CD14-positive monocyte (primary cell): ENCODE measurements at regions not wholly inside any gene's neighbourhood (a gene's known extent, or its start where the extent isn't known, plus 50 kb on each side); places are given as distances from the start of the nearest gene placed in this dataset.
A peak's percentile ranks its signal among the peaks of the same experiment; 100 is the strongest.
"Not testable (repeated sequence)": the region's sequence is repeated elsewhere in the genome, so short reads cannot be mapped to it uniquely, and the experiment has no call there.

Experiments used
- DNase-seq, 3 donors: peaks; one replicate each; pipeline ENCODE4 v3.0.0-alpha.2; 2011 to 2022
- H2AFZ ChIP-seq: 2 replicates; pipeline ENCODE4 v1.6.0; 2012; ENCODE audit warnings: mild to moderate bottlenecking, low read depth, low read length, inconsistent platforms; ENCODE audit not compliant: insufficient read depth, poor library complexity, severe bottlenecking
- H3K27ac ChIP-seq, 2 donors: 1 replicate in 1 of 2; 2 replicates in 1 of 2; pipeline ENCODE4 v1.5.1; 2012 to 2013; ENCODE audit warnings: low read length in 2 of 2, control low read depth in 1 of 2, inconsistent platforms in 1 of 2, low read depth in 1 of 2, mild to moderate bottlenecking in 1 of 2
- H3K27me3 ChIP-seq, 2 donors: one replicate each; pipeline versions ENCODE4 v1.6.0 to v1.6.1; 2011 to 2013; ENCODE audit warnings: low read length in 2 of 2; ENCODE audit not compliant: control insufficient read depth in 2 of 2, insufficient read depth in 2 of 2
- H3K36me3 ChIP-seq, 2 donors: replicated peaks in 1 of 2; 1 replicate in 1 of 2; 2 replicates in 1 of 2; pipeline versions ENCODE4 v1.5.1 to v1.6.1; 2012 to 2013; ENCODE audit warnings: low read length in 2 of 2, control low read depth in 1 of 2, inconsistent platforms in 1 of 2, mild to moderate bottlenecking in 1 of 2; ENCODE audit not compliant: insufficient read depth in 2 of 2, control insufficient read depth in 1 of 2
- H3K4me1 ChIP-seq, 2 donors: 1 replicate in 1 of 2; 2 replicates in 1 of 2; pipeline versions ENCODE4 v1.5.1 to v1.6.1; 2012 to 2013; ENCODE audit warnings: low read length in 2 of 2, control low read depth in 1 of 2, inconsistent platforms in 1 of 2, mild to moderate bottlenecking in 1 of 2, moderate library complexity in 1 of 2; ENCODE audit not compliant: insufficient read depth in 2 of 2, control insufficient read depth in 1 of 2
- H3K4me2 ChIP-seq: replicated peaks from 2 replicates; pipeline ENCODE3; 2012; ENCODE audit warnings: low read length, moderate library complexity, mild to moderate bottlenecking; ENCODE audit not compliant: poor library complexity, severe bottlenecking; ENCODE audit errors: extremely low read depth
- H3K4me3 ChIP-seq, 3 experiments: fragments of 200-600 bp in 1 of 3; sonication (generic) in 1 of 3; replicated peaks in 1 of 3; 1 replicate in 2 of 3; 2 replicates in 1 of 3; pipeline ENCODE4 v1.5.1; 2011 to 2013; ENCODE audit warnings: low read length in 3 of 3, mild to moderate bottlenecking in 3 of 3, control low read depth in 2 of 3, low read depth in 2 of 3, inconsistent platforms in 1 of 3, moderate library complexity in 1 of 3
- H3K79me2 ChIP-seq: 2 replicates; pipeline ENCODE4 v1.6.0; 2012; ENCODE audit warnings: mild to moderate bottlenecking, control low read depth, inconsistent platforms, low read length, moderate library complexity; ENCODE audit not compliant: insufficient read depth
- H3K9ac ChIP-seq: 2 replicates; pipeline ENCODE4 v1.6.0; 2017; ENCODE audit warnings: low read length, mild to moderate bottlenecking; ENCODE audit not compliant: insufficient read depth, poor library complexity, severe bottlenecking
- H3K9me3 ChIP-seq, 2 donors: replicated peaks in 1 of 2; 1 replicate in 1 of 2; 2 replicates in 1 of 2; pipeline versions ENCODE4 v1.5.1 to v1.6.1; 2012 to 2013; ENCODE audit warnings: low read length in 2 of 2, control low read depth in 1 of 2; ENCODE audit not compliant: control insufficient read depth in 1 of 2, insufficient read depth in 1 of 2
- H4K20me1 ChIP-seq: 2 replicates; pipeline ENCODE4 v1.6.0; 2012; ENCODE audit warnings: mild to moderate bottlenecking, low read length, control low read depth, moderate library complexity; ENCODE audit not compliant: insufficient read depth
- H3K27ac Mint-ChIP-seq, 7 donors: one replicate each; pipeline ENCODE4 v1.8.0; 2020; ENCODE audit warnings: mild to moderate bottlenecking in 7 of 7, mixed read lengths in 7 of 7, moderate library complexity in 6 of 7, inconsistent platforms in 2 of 7
- H3K27me3 Mint-ChIP-seq, 3 donors: one replicate each; pipeline ENCODE4 v1.8.0; 2021 to 2022; ENCODE audit warnings: low read depth in 3 of 3, mild to moderate bottlenecking in 3 of 3, mixed read lengths in 3 of 3, moderate library complexity in 3 of 3, inconsistent platforms in 1 of 3
- H3K36me3 Mint-ChIP-seq, 2 donors: one replicate each; pipeline ENCODE4 v1.8.0; 2020; ENCODE audit warnings: mixed read lengths in 2 of 2, inconsistent platforms in 1 of 2, mild to moderate bottlenecking in 1 of 2
- H3K4me1 Mint-ChIP-seq: one replicate; pipeline ENCODE4 v1.8.0; 2020; ENCODE audit warnings: mild to moderate bottlenecking, mixed read lengths
- H3K4me3 Mint-ChIP-seq, 2 donors: one replicate each; pipeline ENCODE4 v1.8.0; 2020; ENCODE audit warnings: mild to moderate bottlenecking in 2 of 2, mixed read lengths in 2 of 2, moderate library complexity in 1 of 2
- H3K9me3 Mint-ChIP-seq, 7 donors: one replicate each; pipeline ENCODE4 v1.8.0; 2020 to 2022; ENCODE audit warnings: mixed read lengths in 7 of 7, mild to moderate bottlenecking in 6 of 7, moderate library complexity in 6 of 7, inconsistent platforms in 2 of 7
- CTCF ChIP-seq: fragments of 200-600 bp; IDR thresholded peaks from one replicate; pipeline ENCODE4 v1.8.0; 2022; ENCODE audit warnings: antibody characterized with exemption, mild to moderate bottlenecking
- whole genome bisulfite sequencing: methylation state at CpG from one replicate; pipeline ENCODE4 v1.1.5; 2013; ENCODE audit warnings: missing lambda C conversion rate; ENCODE audit not compliant: insufficient coverage; 5-methylcytosine and 5-hydroxymethylcytosine counted together
- intact Hi-C, 2 donors: fragments of 100-400 bp; cut with micrococcal nuclease; formaldehyde crosslinking; loops; one replicate each; pipeline versions ENCODE4 v1.15.0 to v1.15.1; 2023

GRCh38 chr12:131323879-131324278 is 370.2 kb downstream of the ADGRD1 start:
- Mint-ChIP-seq H3K4me1 (no peaks in the 10 kb centered on the region), H3K27me3 (peaks cover 0 to 4% (median 3%) of the 10 kb centered on the region in 3 donors), H3K9me3 (peaks cover 0 to 7% (median 4%) of the 10 kb centered on the region in 7 donors), H3K4me3 (no peak overlapping the region), H3K36me3 (no peaks in the 10 kb centered on the region), H3K27ac (no peak overlapping the region)
- Histone ChIP-seq H3K4me2 (no peak overlapping the region), H3K4me3 (no peak overlapping the region), H4K20me1 (no peaks in the 10 kb centered on the region), H3K36me3 (no peaks in the 10 kb centered on the region), H3K79me2 (no peaks in the 10 kb centered on the region), H3K4me1 (no peaks in the 10 kb centered on the region), H3K27ac (no peak overlapping the region), H2AFZ (no peak overlapping the region), H3K27me3 (no peaks in the 10 kb centered on the region), H3K9me3 (no peaks in the 10 kb centered on the region), H3K9ac (no peak overlapping the region)
- TF ChIP-seq CTCF: no peak
- DNase-seq: no peak
- intact Hi-C loops: no loop called here
- no CpG with 5 or more reads among the region's 2 CpGs for WGBS

GRCh38 chr12:131327521-131328488 is 374.1 kb downstream of the ADGRD1 start:
- Histone ChIP-seq H3K36me3 (no peaks in the 10 kb centered on the region), H3K9me3 (no peaks in the 10 kb centered on the region), H3K4me2 (no peak overlapping the region), H3K9ac (no peak overlapping the region), H3K79me2 (no peaks in the 10 kb centered on the region), H3K27ac (no peak overlapping the region), H3K4me1 (no peaks in the 10 kb centered on the region), H3K27me3 (no peaks in the 10 kb centered on the region), H3K4me3 (no peak overlapping the region), H4K20me1 (no peaks in the 10 kb centered on the region), H2AFZ (no peak overlapping the region)
- Mint-ChIP-seq H3K4me1 (no peaks in the 10 kb centered on the region), H3K27ac (peak overlapping the region in 1 of 7 donors; percentile 20), H3K27me3 (peaks cover 1 to 6% (median 4%) of the 10 kb centered on the region in 3 donors), H3K9me3 (peaks cover 0 to 6% (median 0%) of the 10 kb centered on the region in 7 donors), H3K4me3 (no peak overlapping the region), H3K36me3 (no peaks in the 10 kb centered on the region)
- no peak for DNase-seq
- WGBS: 81% methylated on average over 7 of the region's 25 CpGs
- intact Hi-C loops: no loop called here
- no peak for TF ChIP-seq CTCF

GRCh38 chr12:131328861-131329845 is 375.4 kb downstream of the ADGRD1 start:
- H3K4me3 Mint-ChIP-seq, H3K27ac Mint-ChIP-seq, H3K4me2 ChIP-seq, DNase-seq, H3K27me3 Mint-ChIP-seq, H3K79me2 ChIP-seq, H3K9me3 ChIP-seq, H3K36me3 Mint-ChIP-seq, H3K4me1 Mint-ChIP-seq, H4K20me1 ChIP-seq, H3K9me3 Mint-ChIP-seq, H3K36me3 ChIP-seq, H3K4me3 ChIP-seq, H3K27me3 ChIP-seq, H3K4me1 ChIP-seq, H3K9ac ChIP-seq, H3K27ac ChIP-seq, H2AFZ ChIP-seq, intact Hi-C loops: not testable (repeated sequence)
- WGBS: 95% methylated on average over 13 of the region's 28 CpGs
